ENCODE measurements at regions not wholly inside any gene's neighbourhood (a gene's known extent, or its start where the extent isn't known, plus 50 kb on each side); places are given as distances from the start of the nearest gene placed in this dataset.

GRCh38 chr13:72634859-72635258, 92.6 kb downstream of the MZT1 start:
- TF ChIP-seq EZH2 (IDR thresholded peaks at IDR 0.05; ENCODE audit: borderline replicate concordance, low read depth, low read length, severe bottlenecking), result no peak
- no peak for TF ChIP-seq CTCF (IDR thresholded peaks at IDR 0.05; ENCODE audit: borderline replicate concordance, extremely low read depth, low read length, poor library complexity, severe bottlenecking)

Measured in DND-41 (cell line).